Fibroblast of villous mesenchyme (primary cell): ENCODE measurements at regions not wholly inside any gene's neighbourhood (a gene's known extent, or its start where the extent isn't known, plus 50 kb on each side); places are given as distances from the start of the nearest gene placed in this dataset.

Experiments
- DNase-seq: peaks from one replicate; pipeline ENCODE4 v3.0.0-alpha.2; 2010; ENCODE audit warnings: low read depth
- H3K4me3 ChIP-seq: 2 replicates; pipeline ENCODE4 v1.5.1; 2011; ENCODE audit warnings: low read depth, mild to moderate bottlenecking, low read length
- CTCF ChIP-seq: IDR thresholded peaks from 2 replicates; pipeline ENCODE4 v1.5.1; 2012; ENCODE audit warnings: low read depth, mild to moderate bottlenecking, low read length; ENCODE audit not compliant: insufficient read depth

DNA sequence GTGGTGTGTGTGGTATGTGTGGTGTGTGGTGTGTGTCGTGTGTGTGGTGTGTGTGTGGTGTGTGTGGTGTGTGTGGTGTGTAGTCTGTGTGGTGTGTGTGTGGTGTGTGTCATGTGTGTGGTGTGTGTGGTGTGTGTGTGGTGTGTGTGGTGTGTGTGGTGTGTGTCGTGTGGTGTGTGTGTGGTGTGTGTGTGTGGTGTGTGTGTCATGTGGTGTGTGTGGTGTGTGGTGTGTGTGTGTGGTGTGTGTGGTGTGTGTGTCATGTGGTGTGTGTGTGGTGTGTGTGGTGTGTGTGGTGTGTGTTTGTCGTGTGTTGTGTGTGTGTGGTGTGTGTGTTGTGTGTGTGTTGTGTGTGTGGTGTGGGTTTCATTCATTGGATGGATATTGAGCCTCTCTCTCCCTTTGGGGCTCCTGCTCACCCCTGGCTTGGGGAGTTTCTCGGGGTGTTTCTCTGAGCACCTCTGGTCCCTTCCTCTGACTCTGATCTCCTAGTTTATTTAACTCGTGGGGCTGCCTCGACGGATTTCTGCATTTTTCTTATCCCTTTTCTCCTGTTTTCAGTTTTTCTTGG, 145.8 kb downstream of the DNAJB6 start:
- TF ChIP-seq CTCF, result no peak
- DNase-seq, result no peak
- no peak overlapping the region for H3K4me3 ChIP-seq

DNA sequence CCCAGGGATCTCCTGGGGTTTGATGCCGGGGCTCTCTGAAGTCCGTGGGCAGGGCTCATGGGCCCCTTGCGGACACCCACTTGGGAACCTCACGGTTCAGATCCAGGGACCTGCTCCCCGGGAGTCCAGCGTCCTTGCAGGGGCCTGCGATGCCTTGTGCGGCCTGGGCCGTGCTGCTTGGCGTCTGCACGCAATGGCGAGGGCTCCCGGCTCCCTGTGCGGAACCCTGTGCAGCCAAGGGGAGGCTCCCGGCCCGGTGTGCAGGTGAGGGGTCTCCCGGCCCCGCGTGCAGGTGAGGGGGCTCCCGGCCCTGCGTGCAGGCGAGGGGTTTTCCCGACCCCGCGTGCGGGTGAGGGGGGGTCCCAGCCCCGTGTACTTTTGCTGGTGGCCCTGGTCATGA, 146.7 kb downstream of the DNAJB6 start:
- H3K4me3 ChIP-seq, result no peak overlapping the region
- TF ChIP-seq CTCF, result no peak
- DNase-seq, result no peak

DNA sequence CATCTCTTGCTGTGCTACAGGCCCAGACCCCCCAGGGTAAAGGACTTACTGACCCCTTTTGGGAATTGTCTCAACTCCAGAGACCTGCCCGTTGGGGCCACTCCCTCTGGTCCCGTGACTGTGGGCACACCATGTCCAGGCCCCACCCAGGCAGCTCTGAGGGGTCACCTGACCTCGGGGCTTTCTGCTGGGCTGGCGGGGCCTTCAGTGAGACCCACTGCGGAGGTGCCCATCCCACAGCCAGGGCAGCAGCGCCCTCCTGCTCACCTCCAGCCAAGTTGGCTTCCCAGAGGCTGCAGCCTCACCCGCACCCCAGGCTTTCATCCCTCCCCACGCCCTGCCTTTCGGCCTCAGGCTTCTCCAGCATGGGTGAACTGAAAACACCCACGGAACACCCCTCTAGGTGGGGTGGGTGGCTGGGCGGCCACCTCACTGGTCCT, 147.2 kb downstream of the DNAJB6 start:
- DNase-seq, result no peak
- no peak overlapping the region for H3K4me3 ChIP-seq
- no peak for TF ChIP-seq CTCF

GRCh38 chr7:157484411-157485081, 147.7 kb downstream of the DNAJB6 start:
- DNase-seq, result no peak
- H3K4me3 ChIP-seq, result no peak overlapping the region
- TF ChIP-seq CTCF, result no peak

DNA sequence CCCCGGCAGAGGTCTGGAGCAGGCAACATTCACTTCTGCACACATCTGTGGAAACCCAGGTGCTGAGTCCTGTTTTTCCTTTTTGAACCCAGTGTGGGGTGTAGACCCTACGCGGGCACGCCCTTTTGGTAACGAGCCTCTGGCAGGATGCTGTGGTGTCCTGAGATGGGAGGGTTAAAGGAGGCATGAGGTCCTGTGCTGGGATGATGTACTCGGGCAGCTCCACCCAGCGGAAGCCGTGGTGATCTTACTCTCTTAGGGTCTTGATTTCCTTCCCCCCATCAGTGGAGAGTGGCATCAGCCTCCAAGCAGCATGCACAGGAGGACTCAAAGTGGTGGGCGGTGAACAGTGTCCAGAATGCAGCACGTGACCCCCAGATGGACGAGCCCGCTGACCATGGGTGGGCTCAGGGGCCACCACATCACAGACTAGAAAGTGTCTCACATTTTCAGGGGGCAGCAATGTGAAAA, 148.6 kb downstream of the DNAJB6 start:
- H3K4me3 ChIP-seq, result no peak overlapping the region
- TF ChIP-seq CTCF, result no peak
- no peak for DNase-seq

DNA sequence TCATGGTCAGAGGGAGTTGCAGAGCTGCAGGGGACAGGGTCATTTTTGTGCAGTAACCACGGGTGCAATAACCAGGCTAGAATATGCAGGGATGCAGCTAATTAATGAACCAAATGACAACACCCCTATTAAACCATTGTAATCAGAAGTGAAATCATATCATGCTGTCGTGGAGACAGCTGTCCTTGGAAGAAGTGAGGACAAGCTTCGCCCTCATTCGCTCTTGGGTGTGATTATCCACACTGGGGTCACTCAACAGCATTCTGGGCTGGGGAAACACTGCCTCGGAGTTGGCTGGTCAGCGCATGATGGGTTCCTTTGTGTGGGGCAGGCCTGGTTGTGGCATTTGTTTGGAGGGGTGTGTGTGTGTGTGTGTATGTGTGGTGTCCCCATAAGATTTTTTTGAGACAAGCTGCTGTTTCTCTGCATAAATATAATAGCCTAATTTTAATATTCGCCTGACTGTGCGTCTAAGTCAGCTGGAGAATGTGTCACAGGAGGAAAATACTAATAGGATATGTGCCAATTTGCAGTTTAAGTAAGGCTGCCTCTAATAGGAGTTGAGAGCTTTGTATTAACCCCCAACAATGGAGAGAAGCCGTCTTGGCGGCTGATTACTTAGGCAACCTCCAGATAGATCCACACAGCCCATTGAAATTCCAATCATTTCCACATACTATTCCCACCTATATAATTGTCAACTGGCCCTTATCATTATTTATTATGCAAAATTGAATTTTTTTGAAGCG, 149.4 kb downstream of the DNAJB6 start:
- DNase-seq, result no peak
- no peak overlapping the region for H3K4me3 ChIP-seq
- no peak for TF ChIP-seq CTCF
